ENCODE measurements at regions not wholly inside any gene's neighbourhood (a gene's known extent, or its start where the extent isn't known, plus 50 kb on each side); places are given as distances from the start of the nearest gene placed in this dataset.

DNA sequence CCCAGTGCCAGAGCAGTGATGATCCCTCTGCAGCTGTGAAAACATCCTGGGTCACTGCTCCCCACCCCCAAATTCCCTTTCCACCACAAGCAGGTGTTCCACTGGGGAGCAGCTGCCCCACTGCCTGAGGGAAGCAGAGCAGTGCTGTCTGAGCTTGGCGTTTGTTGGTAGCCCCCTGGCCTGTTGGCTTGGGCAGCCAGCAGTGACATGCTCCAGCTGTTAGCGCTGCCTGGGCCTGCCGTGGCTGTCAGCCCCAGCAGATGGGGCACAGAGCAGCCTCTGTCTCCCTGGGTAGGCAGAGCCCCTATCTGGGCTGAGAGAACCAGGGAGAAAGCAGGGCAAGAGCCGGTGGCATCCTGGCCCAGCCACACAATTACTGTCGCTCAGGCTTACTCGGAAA, 247.7 kb downstream of the GLI2 start:
- no peak for DNase-seq
- ATAC-seq (replicated peaks): no peak
- H3K36me3 Mint-ChIP-seq (ENCODE audit: insufficient read depth): no peaks in the 10 kb centered on the region
- no peaks in the 10 kb centered on the region for H3K4me1 Mint-ChIP-seq (ENCODE audit: low read depth in 2 of 2)
- H3K9me3 Mint-ChIP-seq: no peaks in the 10 kb centered on the region
- peaks cover 6% of the 10 kb centered on the region in 2 donors for H3K27me3 Mint-ChIP-seq
- no peak overlapping the region for H3K27ac Mint-ChIP-seq
- H3K4me3 Mint-ChIP-seq: no peak overlapping the region

DNA sequence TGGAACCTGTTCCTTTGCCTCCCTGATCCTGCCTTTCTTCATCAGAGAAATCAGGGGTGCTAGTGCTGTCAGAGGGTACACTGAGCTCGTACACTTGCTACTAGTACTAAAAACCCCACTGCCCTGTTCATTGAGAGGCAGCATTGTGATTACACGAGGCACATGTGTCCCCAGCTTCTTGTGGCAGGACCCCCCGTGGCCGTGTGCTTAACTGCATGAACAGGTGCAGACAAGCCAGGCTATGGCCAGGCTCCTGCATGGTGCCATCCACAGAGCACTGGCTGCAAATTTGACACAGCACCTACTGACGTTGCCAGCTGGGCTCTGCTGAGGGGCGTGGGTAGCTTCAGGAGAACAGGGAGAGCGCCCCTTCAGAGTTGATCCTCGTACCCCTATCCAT, 248.4 kb downstream of the GLI2 start:
- H3K4me3 Mint-ChIP-seq: no peak overlapping the region
- no peaks in the 10 kb centered on the region for H3K36me3 Mint-ChIP-seq (ENCODE audit: insufficient read depth)
- no peak overlapping the region for H3K27ac Mint-ChIP-seq
- H3K27me3 Mint-ChIP-seq: peaks cover 6% of the 10 kb centered on the region in 2 donors
- no peaks in the 10 kb centered on the region for H3K4me1 Mint-ChIP-seq (ENCODE audit: low read depth in 2 of 2)
- DNase-seq (no peak), ATAC-seq (replicated peaks) (no peak)
- no peaks in the 10 kb centered on the region for H3K9me3 Mint-ChIP-seq

DNA sequence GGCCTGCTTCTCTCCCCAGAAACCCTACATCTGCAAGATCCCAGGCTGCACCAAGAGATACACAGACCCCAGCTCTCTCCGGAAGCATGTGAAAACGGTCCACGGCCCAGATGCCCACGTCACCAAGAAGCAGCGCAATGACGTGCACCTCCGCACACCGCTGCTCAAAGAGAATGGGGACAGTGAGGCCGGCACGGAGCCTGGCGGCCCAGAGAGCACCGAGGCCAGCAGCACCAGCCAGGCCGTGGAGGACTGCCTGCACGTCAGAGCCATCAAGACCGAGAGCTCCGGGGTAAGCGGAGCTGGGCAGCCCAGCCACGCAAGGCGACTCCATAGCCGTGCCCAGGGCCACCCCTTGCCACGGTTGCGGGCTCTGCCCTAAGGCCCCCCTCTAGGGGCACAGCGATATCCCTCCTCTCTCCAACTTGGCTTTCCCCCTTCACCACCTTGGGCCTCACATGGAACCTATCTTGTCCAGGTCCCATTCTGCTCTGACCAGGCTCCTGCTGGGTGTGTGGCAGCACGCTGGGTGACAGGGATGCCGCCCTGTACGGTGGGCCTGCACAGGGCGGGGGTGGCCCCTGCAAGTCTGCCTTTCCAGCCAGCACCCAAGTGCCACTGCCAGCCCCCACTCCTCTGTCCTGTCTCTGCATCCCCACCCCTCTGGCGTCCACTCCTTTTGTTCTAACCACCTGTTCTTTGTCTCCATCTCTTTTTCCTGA, 248.9 kb downstream of the GLI2 start:
- ATAC-seq (replicated peaks) (no peak), DNase-seq (no peak)
- no peaks in the 10 kb centered on the region for H3K4me1 Mint-ChIP-seq (ENCODE audit: low read depth in 2 of 2)
- no peak overlapping the region for H3K27ac Mint-ChIP-seq
- H3K27me3 Mint-ChIP-seq: peaks cover 6% of the 10 kb centered on the region in 2 donors
- H3K4me3 Mint-ChIP-seq: no peak overlapping the region
- no peaks in the 10 kb centered on the region for H3K36me3 Mint-ChIP-seq (ENCODE audit: insufficient read depth)
- no peaks in the 10 kb centered on the region for H3K9me3 Mint-ChIP-seq

DNA sequence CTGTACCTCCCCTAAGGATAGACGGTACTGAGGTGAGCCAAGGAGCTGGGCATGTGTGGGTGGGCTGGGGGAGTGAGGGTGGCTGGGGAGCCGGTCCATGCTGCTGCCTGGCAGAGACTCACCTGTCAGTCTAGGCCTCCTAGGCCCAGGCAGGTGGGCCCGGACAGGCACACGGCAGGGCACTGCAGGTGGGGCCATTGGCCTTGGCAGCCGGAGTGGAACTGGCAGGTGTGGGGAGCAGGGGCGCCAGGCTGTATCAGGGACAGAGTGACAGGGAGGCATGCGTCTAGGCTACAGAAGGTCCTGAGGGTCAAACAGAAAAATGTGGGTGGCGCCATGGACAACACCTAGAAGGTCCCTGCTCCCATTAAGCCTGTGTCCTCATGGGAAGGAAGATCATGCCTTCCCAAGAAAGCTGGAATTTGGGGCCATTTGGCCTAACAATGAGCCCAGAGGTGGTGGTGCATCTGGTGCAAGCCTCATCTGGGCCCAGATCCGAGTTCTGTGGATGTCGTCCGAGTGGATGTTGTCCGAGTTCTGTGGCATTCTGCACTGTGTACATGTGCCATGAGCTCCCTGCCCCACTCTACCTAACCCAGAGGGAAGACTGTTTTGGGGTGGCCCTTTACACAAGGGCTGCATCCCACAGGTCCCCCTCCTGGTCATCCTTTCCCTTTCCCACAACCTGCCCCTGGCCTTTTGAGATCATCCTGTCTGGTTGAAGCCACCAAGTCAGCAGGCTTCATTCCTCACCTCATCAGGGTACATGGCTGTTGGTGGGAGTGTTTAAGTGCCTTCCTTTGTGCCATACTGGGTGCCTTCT, 249.7 kb downstream of the GLI2 start:
- no peak overlapping the region for H3K27ac Mint-ChIP-seq
- no peak for DNase-seq
- no peaks in the 10 kb centered on the region for H3K9me3 Mint-ChIP-seq
- no peak for ATAC-seq (replicated peaks)
- H3K4me1 Mint-ChIP-seq (ENCODE audit: low read depth in 2 of 2): no peaks in the 10 kb centered on the region
- no peak overlapping the region for H3K4me3 Mint-ChIP-seq
- H3K36me3 Mint-ChIP-seq (ENCODE audit: insufficient read depth): no peaks in the 10 kb centered on the region
- peaks cover 6% of the 10 kb centered on the region in 2 donors for H3K27me3 Mint-ChIP-seq

DNA sequence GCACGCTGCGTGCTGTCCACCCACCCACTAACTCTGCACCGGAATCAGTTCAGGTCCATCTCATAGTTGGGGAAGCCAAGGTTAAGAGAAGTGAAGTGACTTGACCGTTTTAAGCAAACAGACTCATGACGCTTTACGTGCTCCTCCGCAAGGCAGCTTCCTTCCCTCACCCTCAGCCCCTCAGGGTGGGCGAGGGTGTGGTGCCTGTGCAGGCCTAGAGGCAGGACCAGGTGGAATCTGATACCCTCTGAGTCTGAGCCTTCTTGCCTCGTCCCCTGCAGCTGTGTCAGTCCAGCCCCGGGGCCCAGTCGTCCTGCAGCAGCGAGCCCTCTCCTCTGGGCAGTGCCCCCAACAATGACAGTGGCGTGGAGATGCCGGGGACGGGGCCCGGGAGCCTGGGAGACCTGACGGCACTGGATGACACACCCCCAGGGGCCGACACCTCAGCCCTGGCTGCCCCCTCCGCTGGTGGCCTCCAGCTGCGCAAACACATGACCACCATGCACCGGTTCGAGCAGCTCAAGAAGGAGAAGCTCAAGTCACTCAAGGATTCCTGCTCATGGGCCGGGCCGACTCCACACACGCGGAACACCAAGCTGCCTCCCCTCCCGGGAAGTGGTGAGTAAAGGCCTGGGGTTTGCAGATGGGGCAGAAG, 250.5 kb downstream of the GLI2 start:
- ATAC-seq (replicated peaks) (no peak), DNase-seq (no peak)
- Mint-ChIP-seq H3K4me1 (ENCODE audit: low read depth in 2 of 2) (no peaks in the 10 kb centered on the region), H3K36me3 (ENCODE audit: insufficient read depth) (no peaks in the 10 kb centered on the region), H3K4me3 (no peak overlapping the region), H3K27me3 (peaks cover 6% of the 10 kb centered on the region in 2 donors), H3K27ac (no peak overlapping the region), H3K9me3 (no peaks in the 10 kb centered on the region)

DNA sequence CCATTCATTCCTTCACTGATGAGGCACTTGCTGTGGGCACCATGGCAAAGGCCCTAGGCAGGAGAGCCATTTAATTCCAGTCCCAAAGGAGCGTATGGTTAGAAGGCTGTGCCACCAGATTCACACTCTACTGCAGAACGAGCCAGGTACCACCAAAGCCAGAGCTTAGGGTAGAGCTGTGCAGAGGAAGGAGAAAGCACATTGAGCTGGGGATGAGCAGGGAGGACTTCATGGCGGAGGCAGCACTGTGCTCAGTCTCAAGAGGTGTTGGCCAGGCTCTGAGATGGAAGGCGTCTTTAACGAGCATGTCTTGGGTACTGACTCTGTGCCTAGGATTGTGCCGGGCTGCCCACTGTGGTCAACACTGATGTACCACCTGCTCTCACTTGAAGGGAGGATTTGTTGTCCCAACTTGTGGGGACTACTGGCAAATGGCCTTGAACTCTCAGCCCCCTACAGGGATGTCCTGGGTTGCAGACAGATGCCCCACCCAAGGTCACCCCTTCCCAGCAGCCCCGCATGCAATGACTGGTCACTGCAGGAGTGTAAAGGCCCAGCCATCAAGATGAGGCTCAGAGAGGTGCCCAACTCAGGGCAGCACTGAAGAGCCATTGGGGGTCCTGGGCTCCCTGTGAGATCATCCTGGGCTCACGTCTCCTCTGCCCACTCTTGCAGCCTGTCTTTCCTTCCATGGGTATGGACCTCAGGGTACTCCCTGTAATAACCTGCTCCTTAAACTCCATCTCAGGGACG, 251.4 kb downstream of the GLI2 start:
- Mint-ChIP-seq H3K27me3 (peaks cover 6% of the 10 kb centered on the region in 2 donors), H3K4me3 (no peak overlapping the region), H3K36me3 (ENCODE audit: insufficient read depth) (no peaks in the 10 kb centered on the region), H3K27ac (no peak overlapping the region), H3K4me1 (ENCODE audit: low read depth in 2 of 2) (no peaks in the 10 kb centered on the region), H3K9me3 (no peaks in the 10 kb centered on the region)
- DNase-seq (no peak), ATAC-seq (replicated peaks) (no peak)

DNA sequence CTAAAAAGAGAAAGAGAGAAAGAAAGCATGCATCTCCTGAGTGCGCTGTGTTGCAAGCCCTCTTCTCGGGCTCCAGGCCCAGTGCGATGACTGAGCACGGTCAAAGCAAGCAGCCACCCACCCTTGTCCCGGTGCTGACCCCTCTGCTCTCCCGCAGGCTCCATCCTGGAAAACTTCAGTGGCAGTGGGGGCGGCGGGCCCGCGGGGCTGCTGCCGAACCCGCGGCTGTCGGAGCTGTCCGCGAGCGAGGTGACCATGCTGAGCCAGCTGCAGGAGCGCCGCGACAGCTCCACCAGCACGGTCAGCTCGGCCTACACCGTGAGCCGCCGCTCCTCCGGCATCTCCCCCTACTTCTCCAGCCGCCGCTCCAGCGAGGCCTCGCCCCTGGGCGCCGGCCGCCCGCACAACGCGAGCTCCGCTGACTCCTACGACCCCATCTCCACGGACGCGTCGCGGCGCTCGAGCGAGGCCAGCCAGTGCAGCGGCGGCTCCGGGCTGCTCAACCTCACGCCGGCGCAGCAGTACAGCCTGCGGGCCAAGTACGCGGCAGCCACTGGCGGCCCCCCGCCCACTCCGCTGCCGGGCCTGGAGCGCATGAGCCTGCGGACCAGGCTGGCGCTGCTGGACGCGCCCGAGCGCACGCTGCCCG, 252.5 kb downstream of the GLI2 start:
- Mint-ChIP-seq H3K36me3 (ENCODE audit: insufficient read depth) (no peaks in the 10 kb centered on the region), H3K27ac (no peak overlapping the region), H3K4me3 (no peak overlapping the region), H3K27me3 (peaks cover 11 to 15% of the 10 kb centered on the region in 2 donors), H3K4me1 (ENCODE audit: low read depth in 2 of 2) (no peaks in the 10 kb centered on the region), H3K9me3 (no peaks in the 10 kb centered on the region)
- ATAC-seq (replicated peaks) (no peak), DNase-seq (no peak)

DNA sequence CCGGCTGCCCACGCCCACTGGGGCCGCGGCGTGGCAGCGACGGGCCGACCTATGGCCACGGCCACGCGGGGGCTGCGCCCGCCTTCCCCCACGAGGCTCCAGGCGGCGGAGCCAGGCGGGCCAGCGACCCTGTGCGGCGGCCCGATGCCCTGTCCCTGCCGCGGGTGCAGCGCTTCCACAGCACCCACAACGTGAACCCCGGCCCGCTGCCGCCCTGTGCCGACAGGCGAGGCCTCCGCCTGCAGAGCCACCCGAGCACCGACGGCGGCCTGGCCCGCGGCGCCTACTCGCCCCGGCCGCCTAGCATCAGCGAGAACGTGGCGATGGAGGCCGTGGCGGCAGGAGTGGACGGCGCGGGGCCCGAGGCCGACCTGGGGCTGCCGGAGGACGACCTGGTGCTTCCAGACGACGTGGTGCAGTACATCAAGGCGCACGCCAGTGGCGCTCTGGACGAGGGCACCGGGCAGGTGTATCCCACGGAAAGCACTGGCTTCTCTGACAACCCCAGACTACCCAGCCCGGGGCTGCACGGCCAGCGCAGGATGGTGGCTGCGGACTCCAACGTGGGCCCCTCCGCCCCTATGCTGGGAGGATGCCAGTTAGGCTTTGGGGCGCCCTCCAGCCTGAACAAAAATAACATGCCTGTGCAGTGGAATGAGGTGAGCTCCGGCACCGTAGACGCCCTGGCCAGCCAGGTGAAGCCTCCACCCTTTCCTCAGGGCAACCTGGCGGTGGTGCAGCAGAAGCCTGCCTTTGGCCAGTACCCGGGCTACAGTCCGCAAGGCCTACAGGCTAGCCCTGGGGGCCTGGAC, 253.2 kb downstream of the GLI2 start:
- H3K4me1 Mint-ChIP-seq (ENCODE audit: low read depth in 2 of 2): no peaks in the 10 kb centered on the region
- ATAC-seq (replicated peaks) (no peak), DNase-seq (no peak)
- no peaks in the 10 kb centered on the region for H3K36me3 Mint-ChIP-seq (ENCODE audit: insufficient read depth)
- H3K4me3 Mint-ChIP-seq: no peak overlapping the region
- no peaks in the 10 kb centered on the region for H3K9me3 Mint-ChIP-seq
- no peak overlapping the region for H3K27ac Mint-ChIP-seq
- H3K27me3 Mint-ChIP-seq: peaks cover 19 to 22% of the 10 kb centered on the region in 2 donors

DNA sequence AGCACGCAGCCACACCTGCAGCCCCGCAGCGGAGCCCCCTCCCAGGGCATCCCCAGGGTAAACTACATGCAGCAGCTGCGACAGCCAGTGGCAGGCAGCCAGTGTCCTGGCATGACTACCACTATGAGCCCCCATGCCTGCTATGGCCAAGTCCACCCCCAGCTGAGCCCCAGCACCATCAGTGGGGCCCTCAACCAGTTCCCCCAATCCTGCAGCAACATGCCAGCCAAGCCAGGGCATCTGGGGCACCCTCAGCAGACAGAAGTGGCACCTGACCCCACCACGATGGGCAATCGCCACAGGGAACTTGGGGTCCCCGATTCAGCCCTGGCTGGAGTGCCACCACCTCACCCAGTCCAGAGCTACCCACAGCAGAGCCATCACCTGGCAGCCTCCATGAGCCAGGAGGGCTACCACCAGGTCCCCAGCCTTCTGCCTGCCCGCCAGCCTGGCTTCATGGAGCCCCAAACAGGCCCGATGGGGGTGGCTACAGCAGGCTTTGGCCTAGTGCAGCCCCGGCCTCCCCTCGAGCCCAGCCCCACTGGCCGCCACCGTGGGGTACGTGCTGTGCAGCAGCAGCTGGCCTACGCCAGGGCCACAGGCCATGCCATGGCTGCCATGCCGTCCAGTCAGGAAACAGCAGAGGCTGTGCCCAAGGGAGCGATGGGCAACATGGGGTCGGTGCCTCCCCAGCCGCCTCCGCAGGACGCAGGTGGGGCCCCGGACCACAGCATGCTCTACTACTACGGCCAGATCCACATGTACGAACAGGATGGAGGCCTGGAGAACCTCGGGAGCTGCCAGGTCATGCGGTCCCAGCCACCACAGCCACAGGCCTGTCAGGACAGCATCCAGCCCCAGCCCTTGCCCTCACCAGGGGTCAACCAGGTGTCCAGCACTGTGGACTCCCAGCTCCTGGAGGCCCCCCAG, 254.1 kb downstream of the GLI2 start:
- ATAC-seq (replicated peaks) (no peak), DNase-seq (no peak)
- H3K4me1 Mint-ChIP-seq (ENCODE audit: low read depth in 2 of 2): no peaks in the 10 kb centered on the region
- no peaks in the 10 kb centered on the region for H3K36me3 Mint-ChIP-seq (ENCODE audit: insufficient read depth)
- H3K9me3 Mint-ChIP-seq: no peaks in the 10 kb centered on the region
- peaks cover 20 to 28% of the 10 kb centered on the region in 2 donors for H3K27me3 Mint-ChIP-seq
- H3K4me3 Mint-ChIP-seq: no peak overlapping the region
- H3K27ac Mint-ChIP-seq: no peak overlapping the region

DNA sequence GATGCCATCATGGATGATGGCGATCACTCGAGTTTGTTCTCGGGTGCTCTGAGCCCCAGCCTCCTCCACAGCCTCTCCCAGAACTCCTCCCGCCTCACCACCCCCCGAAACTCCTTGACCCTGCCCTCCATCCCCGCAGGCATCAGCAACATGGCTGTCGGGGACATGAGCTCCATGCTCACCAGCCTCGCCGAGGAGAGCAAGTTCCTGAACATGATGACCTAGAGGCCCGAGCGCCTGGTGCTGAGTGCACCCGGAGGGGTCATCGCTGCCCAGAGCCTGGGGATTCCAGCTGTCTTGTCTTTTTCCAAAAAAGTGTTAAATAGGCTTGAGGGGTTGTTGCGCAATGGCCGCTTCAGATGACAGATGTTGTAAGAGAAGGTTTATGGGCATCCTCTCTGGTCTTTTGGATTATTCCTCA, 254.8 kb downstream of the GLI2 start:
- peaks cover 15 to 30% of the 10 kb centered on the region in 2 donors for H3K27me3 Mint-ChIP-seq
- H3K36me3 Mint-ChIP-seq (ENCODE audit: insufficient read depth): no peaks in the 10 kb centered on the region
- H3K27ac Mint-ChIP-seq: no peak overlapping the region
- no peaks in the 10 kb centered on the region for H3K9me3 Mint-ChIP-seq
- no peaks in the 10 kb centered on the region for H3K4me1 Mint-ChIP-seq (ENCODE audit: low read depth in 2 of 2)
- H3K4me3 Mint-ChIP-seq: no peak overlapping the region
- DNase-seq (no peak), ATAC-seq (replicated peaks) (no peak)

DNA sequence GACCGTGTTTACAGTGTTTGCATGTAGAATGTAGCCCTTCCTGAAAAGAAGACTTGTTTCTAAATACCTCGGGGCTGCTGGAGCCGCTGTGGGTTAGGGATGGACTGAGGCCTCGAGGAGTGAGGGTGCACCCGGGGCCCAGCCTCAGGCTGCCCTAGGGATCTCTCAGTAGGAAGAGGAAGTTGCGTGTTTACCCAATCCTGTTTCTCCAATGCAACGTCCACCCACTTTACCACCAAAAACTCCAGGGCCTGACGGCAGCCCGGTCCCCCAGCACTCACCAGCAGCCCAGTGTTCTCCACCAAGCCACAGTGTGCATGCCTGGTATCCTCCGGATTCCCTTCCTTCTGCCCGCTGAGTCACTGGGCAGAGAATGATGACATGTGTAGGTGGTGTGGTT, 255.8 kb downstream of the GLI2 start:
- H3K27ac Mint-ChIP-seq: no peak overlapping the region
- H3K9me3 Mint-ChIP-seq: no peaks in the 10 kb centered on the region
- peaks cover 15 to 31% of the 10 kb centered on the region in 2 donors for H3K27me3 Mint-ChIP-seq
- ATAC-seq (replicated peaks) (no peak), DNase-seq (no peak)
- H3K4me3 Mint-ChIP-seq: no peak overlapping the region
- no peaks in the 10 kb centered on the region for H3K36me3 Mint-ChIP-seq (ENCODE audit: insufficient read depth)
- H3K4me1 Mint-ChIP-seq (ENCODE audit: low read depth in 2 of 2): no peaks in the 10 kb centered on the region
